SK-N-SH (cell line): ENCODE measurements at regions not wholly inside any gene's neighbourhood (a gene's known extent, or its start where the extent isn't known, plus 50 kb on each side); places are given as distances from the start of the nearest gene placed in this dataset.

Experiments
- CTCF ChIA-PET: fragments of 300-600, 350-600 bp; formaldehyde crosslinking; extraction: SDS; loops from one replicate; lab custom pipeline; 2021; lab: Yijun Ruan, JAX
- POLR2A ChIA-PET: fragments of 350-600 bp; sonication (Branson Sonifier 250); formaldehyde crosslinking; extraction: SDS; loops from one replicate; lab custom pipeline; 2020; ENCODE audit warnings: antibody characterized with exemption, inconsistent platforms; lab: Yijun Ruan, JAX
- DNase-seq: peaks from one replicate; pipeline ENCODE4 v3.0.0; 2012
- H2AFZ ChIP-seq: fragments of 200-600 bp; sonication (generic); 2 replicates; pipeline ENCODE4 v1.8.1; 2016; ENCODE audit warnings: antibody characterized with exemption, mild to moderate bottlenecking, low read depth
- H3F3A ChIP-seq: fragments of 200-600 bp; sonication (generic); replicated peaks from 2 replicates; pipeline ENCODE3; 2016; ENCODE audit warnings: antibody characterized with exemption, mild to moderate bottlenecking; ENCODE audit not compliant: insufficient read depth
- H3K27ac ChIP-seq, 2 experiments: fragments of 200-500 bp in 1 of 2; fragments of 200-600 bp in 1 of 2; sonication (Bioruptor generic) in 1 of 2; sonication (generic), shearing (Covaris generic) in 1 of 2; 2 replicates each; pipeline versions ENCODE4 v1.5.1 to v1.6.1; 2014 to 2016; ENCODE audit warnings: low read depth in 2 of 2, inconsistent platforms in 1 of 2, low read length in 1 of 2, mild to moderate bottlenecking in 1 of 2, mixed read lengths in 1 of 2
- H3K27me3 ChIP-seq: fragments of 200-600 bp; sonication (generic), shearing (Covaris generic); 2 replicates; pipeline ENCODE4 v1.6.1; 2016; ENCODE audit warnings: mixed run types; ENCODE audit not compliant: insufficient read depth
- H3K36me3 ChIP-seq, 2 experiments: fragments of 200-500 bp in 1 of 2; fragments of 200-600 bp in 1 of 2; sonication (Bioruptor generic) in 1 of 2; sonication (generic) in 1 of 2; replicated peaks in 1 of 2; 2 replicates each; pipeline versions ENCODE3 to v1.5.1; 2014 to 2016; ENCODE audit warnings: low read length in 1 of 2, mild to moderate bottlenecking in 1 of 2; ENCODE audit not compliant: insufficient read depth in 2 of 2, control insufficient read depth in 1 of 2
- H3K4me1 ChIP-seq, 2 experiments: fragments of 200-500 bp in 1 of 2; fragments of 200-600 bp in 1 of 2; sonication (Bioruptor generic) in 1 of 2; sonication (generic), shearing (Covaris generic) in 1 of 2; 2 replicates each; pipeline versions ENCODE4 v1.5.1 to v1.6.1; 2014 to 2016; ENCODE audit warnings: low read depth in 1 of 2, low read length in 1 of 2, mixed run types in 1 of 2; ENCODE audit not compliant: insufficient read depth in 2 of 2, control insufficient read depth in 1 of 2
- H3K4me2 ChIP-seq: fragments of 200-600 bp; sonication (generic), shearing (Covaris generic); 2 replicates; pipeline ENCODE4 v1.6.1; 2017; ENCODE audit warnings: mixed run types
- H3K4me3 ChIP-seq, 2 experiments: fragments of 200-500 bp in 1 of 2; fragments of 200-600 bp in 1 of 2; sonication (Bioruptor generic) in 1 of 2; sonication (generic), shearing (Covaris generic) in 1 of 2; 2 replicates each; pipeline versions ENCODE4 v1.5.1 to v1.8.1; 2014 to 2016; ENCODE audit warnings: low read depth in 2 of 2, inconsistent platforms in 1 of 2, low read length in 1 of 2, mild to moderate bottlenecking in 1 of 2, mixed read lengths in 1 of 2, moderate library complexity in 1 of 2
- H3K79me2 ChIP-seq: fragments of 200-600 bp; sonication (generic); 2 replicates; pipeline ENCODE4 v1.8.1; 2017; ENCODE audit warnings: mild to moderate bottlenecking; ENCODE audit not compliant: insufficient read depth
- H3K9ac ChIP-seq: fragments of 200-600 bp; sonication (generic); 2 replicates; pipeline ENCODE4 v1.6.1; 2017; ENCODE audit warnings: mixed run types
- H3K9me2 ChIP-seq: fragments of 200-600 bp; sonication (generic); 2 replicates; pipeline ENCODE4 v1.6.1; 2017; ENCODE audit warnings: mixed run types
- H3K9me3 ChIP-seq: fragments of 200-600 bp; sonication (generic); 2 replicates; pipeline ENCODE4 v1.6.1; 2017; ENCODE audit warnings: mixed run types, mild to moderate bottlenecking, moderate library complexity
- H4K20me1 ChIP-seq: fragments of 200-600 bp; sonication (generic); 2 replicates; pipeline ENCODE4 v1.6.1; 2017; ENCODE audit warnings: mild to moderate bottlenecking, mixed run types; ENCODE audit not compliant: insufficient read depth
- EZH2phosphoT487 ChIP-seq: fragments of 200-600 bp; sonication (generic); IDR thresholded peaks from 2 replicates; pipeline ENCODE4 v1.6.1; 2017; ENCODE audit warnings: low read depth, mixed run types, mild to moderate bottlenecking, antibody characterized with exemption, moderate library complexity, borderline replicate concordance
- GABPA ChIP-seq: IDR thresholded peaks from 2 replicates; pipeline ENCODE4 v1.4.0; 2012; ENCODE audit warnings: low read depth, mild to moderate bottlenecking
- GATA2 ChIP-seq: sonication (generic); formaldehyde crosslinking; IDR thresholded peaks from 2 replicates; pipeline ENCODE4 v1.5.0; 2020; ENCODE audit warnings: mild to moderate bottlenecking, missing genetic modification reagents
- JUND ChIP-seq: IDR thresholded peaks from 2 replicates; pipeline ENCODE4 v1.4.0; 2012
- NFIC ChIP-seq: IDR thresholded peaks from 2 replicates; pipeline ENCODE4 v1.4.0; 2012; ENCODE audit warnings: borderline replicate concordance
- NRF1 ChIP-seq: IDR thresholded peaks from 2 replicates; pipeline ENCODE4 v1.6.1; 2012; ENCODE audit warnings: low read depth, mild to moderate bottlenecking, low read length
- POLR2AphosphoS5 ChIP-seq: IDR thresholded peaks from 2 replicates; pipeline ENCODE4 v1.6.1; 2012; ENCODE audit warnings: low read depth, low read length
- RCOR1 ChIP-seq: fragments of 150-350 bp; IDR thresholded peaks from 2 replicates; pipeline ENCODE4 v1.6.1; 2017; ENCODE audit warnings: antibody characterized with exemption, low read length
- RFX5 ChIP-seq: IDR thresholded peaks from 2 replicates; pipeline ENCODE4 v1.6.1; 2012; ENCODE audit warnings: mild to moderate bottlenecking, improper control_type of control experiment, low read length
- RXRA ChIP-seq: IDR thresholded peaks from 2 replicates; pipeline ENCODE4 v1.4.0; 2012; ENCODE audit warnings: low read depth, mild to moderate bottlenecking, borderline replicate concordance
- SIN3A ChIP-seq: IDR thresholded peaks from 2 replicates; pipeline ENCODE4 v1.6.1; 2012; ENCODE audit warnings: low read depth, mild to moderate bottlenecking, low read length, moderate library complexity, borderline replicate concordance
- TCF12 ChIP-seq: IDR thresholded peaks from 2 replicates; pipeline ENCODE4 v1.4.0; 2012
- YY1 ChIP-seq: IDR thresholded peaks from 2 replicates; pipeline ENCODE4 v1.4.0; 2012; ENCODE audit warnings: low read depth, mild to moderate bottlenecking
- WGBS: methylation state at CpG from one replicate; pipeline ENCODE4 v1.1.6; 2017; ENCODE audit warnings: low lambda C conversion rate; 5-methylcytosine and 5-hydroxymethylcytosine counted together
- TF ChIP-seq, protein P1 (sequence below): IDR thresholded peaks from 2 replicates; pipeline ENCODE4 v1.4.0; 2012; ENCODE audit warnings: low read depth
- TF ChIP-seq, protein P2 (sequence below): fragments of 150-350 bp; IDR thresholded peaks from 2 replicates; pipeline ENCODE4 v1.6.1; 2017; ENCODE audit warnings: antibody characterized with exemption, low read length, low read depth, borderline replicate concordance
- TF ChIP-seq, protein P3 (sequence below): IDR thresholded peaks from 2 replicates; pipeline ENCODE4 v1.4.0; 2012; ENCODE audit warnings: low read depth, borderline replicate concordance
- TF ChIP-seq, protein P4 (sequence below): IDR thresholded peaks from 2 replicates; pipeline ENCODE4 v1.4.0; 2012; ENCODE audit warnings: low read depth, borderline replicate concordance

DNA sequence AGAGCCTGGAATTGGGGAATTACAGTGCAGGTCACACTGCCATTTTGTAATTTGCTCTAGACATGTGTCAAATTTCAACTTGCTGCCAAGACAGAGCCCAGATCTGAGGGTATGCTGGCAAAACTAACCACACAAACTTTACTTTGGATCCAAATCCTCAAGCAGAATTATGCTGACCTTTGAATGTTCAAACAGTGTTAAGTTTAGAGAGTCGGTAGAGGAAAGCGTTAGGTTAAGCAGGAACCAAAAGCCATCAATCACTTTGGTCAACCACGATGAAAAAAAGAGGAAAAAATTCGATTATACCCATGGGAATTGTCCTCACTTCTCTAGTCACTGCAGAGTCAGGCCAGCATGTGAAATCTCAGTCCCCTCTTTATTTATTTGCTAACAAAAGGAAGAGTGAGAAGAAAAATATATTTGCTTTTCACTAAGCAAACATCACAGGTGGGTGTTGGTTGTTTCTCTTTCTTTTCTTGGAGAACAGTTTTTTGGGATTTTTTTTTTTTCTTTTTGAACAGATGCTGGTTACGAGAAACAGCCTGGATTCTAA is 105.1 kb upstream of the ADGRF1 start:
- no peak overlapping the region for H3K4me2 ChIP-seq

DNA sequence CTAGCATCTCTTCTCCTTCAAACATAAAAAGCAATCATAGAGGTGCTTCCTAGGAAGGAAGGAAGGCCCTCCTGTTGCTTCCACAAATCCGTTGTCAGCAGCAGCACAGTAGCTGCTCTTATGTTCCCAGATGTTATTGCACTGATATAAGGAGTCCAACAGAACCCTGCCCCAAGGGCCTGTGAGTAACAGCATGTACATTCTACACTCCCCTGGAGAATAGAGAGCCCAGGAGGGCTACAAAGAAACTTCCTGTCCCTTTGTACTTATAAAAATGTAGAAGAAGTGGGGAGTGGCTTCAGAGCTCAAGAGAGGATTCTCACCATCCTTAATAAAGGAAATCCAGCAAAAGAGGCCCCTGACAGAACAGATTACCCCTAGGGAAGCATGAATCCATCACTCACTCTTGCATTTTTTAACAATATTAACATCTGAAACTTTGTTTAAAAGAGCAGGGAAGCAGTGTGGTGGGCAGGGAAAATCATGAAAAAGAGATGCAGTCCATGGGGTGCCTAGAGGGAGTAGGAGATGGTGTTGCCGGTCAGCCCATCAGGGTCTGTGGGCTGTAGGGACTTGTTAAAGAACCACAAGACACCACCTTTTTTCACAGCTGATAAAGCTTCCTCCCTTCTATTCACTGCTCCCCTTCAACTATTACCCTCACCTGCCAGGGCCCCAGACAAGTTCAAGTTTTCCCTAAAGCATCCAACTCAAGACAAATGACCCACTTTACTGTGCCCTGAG is 104.5 kb upstream of the ADGRF1 start:
- Histone ChIP-seq H3K9me3 (no peaks in the 10 kb centered on the region), H3F3A (peaks cover 3% of the 10 kb centered on the region), H2AFZ (no peak overlapping the region), H4K20me1 (no peaks in the 10 kb centered on the region), H3K9ac (no peak overlapping the region), H3K4me3 (no peak overlapping the region), H3K4me1 (no peaks in the 10 kb centered on the region; a peak in 1 of 4 replicates), H3K9me2 (no peaks in the 10 kb centered on the region), H3K27ac (no peak overlapping the region), H3K27me3 (no peaks in the 10 kb centered on the region), H3K4me2 (no peak overlapping the region), H3K36me3 (no peaks in the 10 kb centered on the region), H3K79me2 (no peaks in the 10 kb centered on the region)
- ChIA-PET CTCF (interaction anchor here (1.0 kb wide), 1 partner anchor 164 kb away, joined by 5 read pairs; the partner anchor contains the start of gene TNFRSF21), POLR2A (no interaction called here)
- no peak for DNase-seq
- 76% methylated on average over 2 of the region's 2 CpGs for WGBS
- no peak for TF ChIP-seq GATA2 (CRISPR knock-in tag)
- no peak for TF ChIP-seq RFX5
- no peak for TF ChIP-seq NFIC
- TF ChIP-seq GABPA: no peak

More for the DNA sequence above, 105.1 kb upstream of the ADGRF1 start:
- H3K9me3 ChIP-seq: no peaks in the 10 kb centered on the region
- no peaks in the 10 kb centered on the region for H3K9me2 ChIP-seq
- no peaks in the 10 kb centered on the region for H3F3A ChIP-seq
- POLR2A ChIA-PET: no interaction called here
- DNase-seq: no peak
- WGBS: 50% methylated on average over 5 of the region's 5 CpGs
- no peaks in the 10 kb centered on the region for H4K20me1 ChIP-seq
- CTCF ChIA-PET: interaction anchor here (1.0 kb wide), 1 partner anchor 163 kb away, joined by 5 read pairs; the partner anchor contains the start of gene TNFRSF21
- H2AFZ ChIP-seq: no peak overlapping the region
- H3K36me3 ChIP-seq: no peaks in the 10 kb centered on the region
- no peaks in the 10 kb centered on the region for H3K27me3 ChIP-seq
- no peak overlapping the region for H3K27ac ChIP-seq
- H3K4me1 ChIP-seq: no peaks in the 10 kb centered on the region; a peak in 1 of 4 replicates
- TF ChIP-seq, protein P1, sequence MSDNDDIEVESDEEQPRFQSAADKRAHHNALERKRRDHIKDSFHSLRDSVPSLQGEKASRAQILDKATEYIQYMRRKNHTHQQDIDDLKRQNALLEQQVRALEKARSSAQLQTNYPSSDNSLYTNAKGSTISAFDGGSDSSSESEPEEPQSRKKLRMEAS: no peak
- TF ChIP-seq JUND (no peak), RXRA (no peak), YY1 (no peak), SIN3A (no peak), NFIC (no peak), TCF12 (no peak), EZH2phosphoT487 (no peak), RCOR1 (no peak), POLR2AphosphoS5 (no peak), NRF1 (no peak)
- TF ChIP-seq, protein P2, sequence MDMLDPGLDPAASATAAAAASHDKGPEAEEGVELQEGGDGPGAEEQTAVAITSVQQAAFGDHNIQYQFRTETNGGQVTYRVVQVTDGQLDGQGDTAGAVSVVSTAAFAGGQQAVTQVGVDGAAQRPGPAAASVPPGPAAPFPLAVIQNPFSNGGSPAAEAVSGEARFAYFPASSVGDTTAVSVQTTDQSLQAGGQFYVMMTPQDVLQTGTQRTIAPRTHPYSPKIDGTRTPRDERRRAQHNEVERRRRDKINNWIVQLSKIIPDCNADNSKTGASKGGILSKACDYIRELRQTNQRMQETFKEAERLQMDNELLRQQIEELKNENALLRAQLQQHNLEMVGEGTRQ: no peak
- TF ChIP-seq, protein P3, sequence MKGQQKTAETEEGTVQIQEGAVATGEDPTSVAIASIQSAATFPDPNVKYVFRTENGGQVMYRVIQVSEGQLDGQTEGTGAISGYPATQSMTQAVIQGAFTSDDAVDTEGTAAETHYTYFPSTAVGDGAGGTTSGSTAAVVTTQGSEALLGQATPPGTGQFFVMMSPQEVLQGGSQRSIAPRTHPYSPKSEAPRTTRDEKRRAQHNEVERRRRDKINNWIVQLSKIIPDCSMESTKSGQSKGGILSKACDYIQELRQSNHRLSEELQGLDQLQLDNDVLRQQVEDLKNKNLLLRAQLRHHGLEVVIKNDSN: no peak
- TF ChIP-seq, protein P4, sequence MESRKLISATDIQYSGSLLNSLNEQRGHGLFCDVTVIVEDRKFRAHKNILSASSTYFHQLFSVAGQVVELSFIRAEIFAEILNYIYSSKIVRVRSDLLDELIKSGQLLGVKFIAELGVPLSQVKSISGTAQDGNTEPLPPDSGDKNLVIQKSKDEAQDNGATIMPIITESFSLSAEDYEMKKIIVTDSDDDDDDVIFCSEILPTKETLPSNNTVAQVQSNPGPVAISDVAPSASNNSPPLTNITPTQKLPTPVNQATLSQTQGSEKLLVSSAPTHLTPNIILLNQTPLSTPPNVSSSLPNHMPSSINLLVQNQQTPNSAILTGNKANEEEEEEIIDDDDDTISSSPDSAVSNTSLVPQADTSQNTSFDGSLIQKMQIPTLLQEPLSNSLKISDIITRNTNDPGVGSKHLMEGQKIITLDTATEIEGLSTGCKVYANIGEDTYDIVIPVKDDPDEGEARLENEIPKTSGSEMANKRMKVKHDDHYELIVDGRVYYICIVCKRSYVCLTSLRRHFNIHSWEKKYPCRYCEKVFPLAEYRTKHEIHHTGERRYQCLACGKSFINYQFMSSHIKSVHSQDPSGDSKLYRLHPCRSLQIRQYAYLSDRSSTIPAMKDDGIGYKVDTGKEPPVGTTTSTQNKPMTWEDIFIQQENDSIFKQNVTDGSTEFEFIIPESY: no peak
- H3K4me3 ChIP-seq: no peak overlapping the region
- H3K79me2 ChIP-seq: no peaks in the 10 kb centered on the region
- H3K9ac ChIP-seq: no peak overlapping the region
